ENCODE measurements at regions not wholly inside any gene's neighbourhood (a gene's known extent, or its start where the extent isn't known, plus 50 kb on each side); places are given as distances from the start of the nearest gene placed in this dataset.
A peak's percentile ranks its signal among the peaks of the same experiment; 100 is the strongest.

DNA sequence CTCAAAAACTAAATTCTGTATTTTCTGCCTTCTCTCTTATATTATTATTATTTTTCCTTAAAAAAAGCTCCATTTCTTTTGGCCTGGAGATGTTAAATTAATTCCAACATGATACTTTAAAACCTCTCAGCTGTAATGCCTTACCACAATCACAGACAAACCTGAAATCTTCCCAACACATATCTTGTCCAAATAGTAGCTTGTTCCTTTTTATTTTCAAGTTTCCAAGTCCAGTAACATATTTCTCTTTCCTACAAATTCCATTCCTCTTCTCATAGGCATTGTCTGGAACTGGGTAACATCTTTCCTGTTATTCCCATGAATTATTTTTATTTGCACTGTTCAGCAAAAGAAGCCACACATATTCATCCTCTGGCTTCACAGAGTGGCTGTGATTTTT, 137.0 kb downstream of the SLITRK6 start:
- BruUV-seq (replicated peaks) = no TSS peak
- POLR2A ChIA-PET (ENCODE audit: low non-redundant PET) = no interaction called here
- H3K4me3 ChIP-seq (ENCODE audit: low read depth, low read length, poor library complexity, severe bottlenecking) = no peak overlapping the region
- no peaks in the 10 kb centered on the region for H3K36me3 ChIP-seq (ENCODE audit: insufficient read depth, low read length, poor library complexity, severe bottlenecking)
- CTCF ChIA-PET = no interaction called here
- H3K27me3 ChIP-seq (replicated peaks; ENCODE audit: insufficient read depth, low read depth, low read length, poor library complexity) = no peaks in the 10 kb centered on the region
- TF ChIP-seq, protein P1, sequence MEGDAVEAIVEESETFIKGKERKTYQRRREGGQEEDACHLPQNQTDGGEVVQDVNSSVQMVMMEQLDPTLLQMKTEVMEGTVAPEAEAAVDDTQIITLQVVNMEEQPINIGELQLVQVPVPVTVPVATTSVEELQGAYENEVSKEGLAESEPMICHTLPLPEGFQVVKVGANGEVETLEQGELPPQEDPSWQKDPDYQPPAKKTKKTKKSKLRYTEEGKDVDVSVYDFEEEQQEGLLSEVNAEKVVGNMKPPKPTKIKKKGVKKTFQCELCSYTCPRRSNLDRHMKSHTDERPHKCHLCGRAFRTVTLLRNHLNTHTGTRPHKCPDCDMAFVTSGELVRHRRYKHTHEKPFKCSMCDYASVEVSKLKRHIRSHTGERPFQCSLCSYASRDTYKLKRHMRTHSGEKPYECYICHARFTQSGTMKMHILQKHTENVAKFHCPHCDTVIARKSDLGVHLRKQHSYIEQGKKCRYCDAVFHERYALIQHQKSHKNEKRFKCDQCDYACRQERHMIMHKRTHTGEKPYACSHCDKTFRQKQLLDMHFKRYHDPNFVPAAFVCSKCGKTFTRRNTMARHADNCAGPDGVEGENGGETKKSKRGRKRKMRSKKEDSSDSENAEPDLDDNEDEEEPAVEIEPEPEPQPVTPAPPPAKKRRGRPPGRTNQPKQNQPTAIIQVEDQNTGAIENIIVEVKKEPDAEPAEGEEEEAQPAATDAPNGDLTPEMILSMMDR (conservative IDR thresholded peaks at IDR 0.05; ENCODE audit: low read depth, low read length) = no peak
- TF ChIP-seq EZH2 (IDR thresholded peaks at IDR 0.05; ENCODE audit: borderline replicate concordance, low read depth, low read length, poor library complexity, severe bottlenecking) = no peak
- intact Hi-C loops (cut with micrococcal nuclease; ENCODE audit: unreplicated experiment) = no loop called here
- no peaks in the 10 kb centered on the region for H3K9me3 ChIP-seq (ENCODE audit: low read depth, low read length, poor library complexity, severe bottlenecking)
- no peak for DNase-seq (ENCODE audit: low spot score)
- H3K4me1 ChIP-seq (ENCODE audit: insufficient read depth, low read length, poor library complexity, severe bottlenecking) = peaks cover 12% of the 10 kb centered on the region
- H3K27ac ChIP-seq (ENCODE audit: low read depth, low read length, poor library complexity, severe bottlenecking) = no peak overlapping the region

DNA sequence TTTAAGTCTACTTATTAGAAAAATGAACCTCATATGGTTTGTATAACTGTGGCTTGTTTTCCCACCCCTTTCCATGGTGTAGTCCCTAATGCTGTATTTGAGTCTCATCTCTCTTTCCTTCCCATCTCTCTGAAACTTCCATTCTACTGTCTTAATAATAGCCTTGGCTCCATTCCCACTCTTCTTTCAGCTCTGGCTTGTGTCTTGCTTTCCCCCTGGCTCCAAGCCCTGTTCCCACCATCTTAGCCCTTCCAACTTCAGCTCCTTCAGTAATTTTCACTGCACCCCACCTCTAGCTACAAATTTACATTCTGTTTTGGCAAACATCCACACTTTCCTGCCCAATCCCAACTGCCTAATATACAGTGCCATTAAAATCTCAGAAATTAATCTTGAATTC, 137.5 kb downstream of the SLITRK6 start:
- TF ChIP-seq, protein P1 (conservative IDR thresholded peaks at IDR 0.05; ENCODE audit: low read depth, low read length) = no peak
- no peak for TF ChIP-seq EZH2 (IDR thresholded peaks at IDR 0.05; ENCODE audit: borderline replicate concordance, low read depth, low read length, poor library complexity, severe bottlenecking)
- H3K27ac ChIP-seq (ENCODE audit: low read depth, low read length, poor library complexity, severe bottlenecking) = no peak overlapping the region
- H3K9me3 ChIP-seq (ENCODE audit: low read depth, low read length, poor library complexity, severe bottlenecking) = no peaks in the 10 kb centered on the region
- no peaks in the 10 kb centered on the region for H3K36me3 ChIP-seq (ENCODE audit: insufficient read depth, low read length, poor library complexity, severe bottlenecking)
- DNase-seq (ENCODE audit: low spot score) = peak; percentile 4
- POLR2A ChIA-PET (ENCODE audit: low non-redundant PET) = no interaction called here
- no peaks in the 10 kb centered on the region for H3K27me3 ChIP-seq (replicated peaks; ENCODE audit: insufficient read depth, low read depth, low read length, poor library complexity)
- intact Hi-C loops (cut with micrococcal nuclease; ENCODE audit: unreplicated experiment) = no loop called here
- BruUV-seq (replicated peaks) = no TSS peak
- no peak overlapping the region for H3K4me3 ChIP-seq (ENCODE audit: low read depth, low read length, poor library complexity, severe bottlenecking)
- CTCF ChIA-PET = no interaction called here
- H3K4me1 ChIP-seq (ENCODE audit: insufficient read depth, low read length, poor library complexity, severe bottlenecking) = peaks cover 12% of the 10 kb centered on the region

DNA sequence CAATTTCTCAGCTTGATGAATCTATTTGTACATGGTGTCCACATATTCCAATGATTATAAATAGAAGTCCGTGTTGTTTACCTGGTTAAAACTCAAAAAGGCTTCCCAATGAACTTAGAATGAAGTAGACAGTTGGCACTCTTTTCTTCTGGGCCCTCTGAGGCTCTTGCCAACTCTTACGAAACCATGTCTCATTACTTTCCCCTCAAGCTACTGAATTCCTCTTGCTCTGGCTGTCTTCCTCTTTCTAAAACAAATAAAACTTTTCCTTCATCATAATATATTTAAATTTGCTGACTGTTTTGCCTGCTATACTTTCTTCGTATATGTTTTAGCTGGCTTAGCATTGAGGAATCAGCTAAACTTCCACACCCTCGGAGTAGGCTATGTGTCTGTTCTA, 139.7 kb downstream of the SLITRK6 start:
- intact Hi-C loops (cut with micrococcal nuclease; ENCODE audit: unreplicated experiment) = no loop called here
- no peaks in the 10 kb centered on the region for H3K36me3 ChIP-seq (ENCODE audit: insufficient read depth, low read length, poor library complexity, severe bottlenecking)
- no peaks in the 10 kb centered on the region for H3K27me3 ChIP-seq (replicated peaks; ENCODE audit: insufficient read depth, low read depth, low read length, poor library complexity)
- no peak overlapping the region for H3K4me3 ChIP-seq (ENCODE audit: low read depth, low read length, poor library complexity, severe bottlenecking)
- H3K4me1 ChIP-seq (ENCODE audit: insufficient read depth, low read length, poor library complexity, severe bottlenecking) = no peaks in the 10 kb centered on the region
- H3K9me3 ChIP-seq (ENCODE audit: low read depth, low read length, poor library complexity, severe bottlenecking) = no peaks in the 10 kb centered on the region
- TF ChIP-seq EZH2 (IDR thresholded peaks at IDR 0.05; ENCODE audit: borderline replicate concordance, low read depth, low read length, poor library complexity, severe bottlenecking) = no peak
- TF ChIP-seq, protein P1 (conservative IDR thresholded peaks at IDR 0.05; ENCODE audit: low read depth, low read length) = no peak
- DNase-seq (ENCODE audit: low spot score) = no peak
- ChIA-PET POLR2A (ENCODE audit: low non-redundant PET) (no interaction called here), CTCF (no interaction called here)
- BruUV-seq (replicated peaks) = no TSS peak
- no peak overlapping the region for H3K27ac ChIP-seq (ENCODE audit: low read depth, low read length, poor library complexity, severe bottlenecking)
